GM21381 (cell line): ENCODE measurements at regions not wholly inside any gene's neighbourhood (a gene's known extent, or its start where the extent isn't known, plus 50 kb on each side); places are given as distances from the start of the nearest gene placed in this dataset.
"Not testable (repeated sequence)": the region's sequence is repeated elsewhere in the genome, so short reads cannot be mapped to it uniquely, and the experiment has no call there.

Source experiments
- ATAC-seq: cut with Tn5 transposase; IDR thresholded peaks from one replicate; pipeline ENCODE4 v1.9.1; 2021; ENCODE audit warnings: mild to moderate bottlenecking, moderate library complexity; ENCODE audit not compliant: unreplicated experiment

DNA sequence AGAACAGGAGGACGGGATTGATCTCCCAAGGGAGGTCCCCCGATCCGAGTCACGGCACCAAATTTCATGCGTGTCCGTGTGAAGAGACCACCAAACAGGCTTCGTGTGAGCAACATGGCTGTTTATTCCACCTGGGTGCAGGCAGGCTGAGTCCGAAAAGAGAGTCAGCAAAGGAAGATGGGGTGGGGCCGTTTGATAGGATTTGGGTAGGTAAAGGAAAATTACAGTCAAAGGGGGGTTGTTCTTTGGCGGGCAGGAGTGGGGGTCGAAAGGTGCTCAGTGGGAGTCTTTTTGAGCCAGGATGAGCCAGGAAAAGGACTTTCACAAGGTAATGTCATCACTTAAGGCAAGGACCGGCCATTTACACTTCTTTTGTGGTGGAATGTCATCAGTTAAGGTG, 763.6 kb upstream of the CTNND2 start:
- not testable (repeated sequence) for ATAC-seq

GRCh38 chr5:12665772-12666171, 761.5 kb upstream of the CTNND2 start:
- not testable (repeated sequence) for ATAC-seq

- no peak for ATAC-seq
These were observed 758.5 kb upstream of the CTNND2 start for GRCh38 chr5:12662545-12663314.

- ATAC-seq = no peak
These were observed 757.5 kb upstream of the CTNND2 start for GRCh38 chr5:12661617-12662370.

DNA sequence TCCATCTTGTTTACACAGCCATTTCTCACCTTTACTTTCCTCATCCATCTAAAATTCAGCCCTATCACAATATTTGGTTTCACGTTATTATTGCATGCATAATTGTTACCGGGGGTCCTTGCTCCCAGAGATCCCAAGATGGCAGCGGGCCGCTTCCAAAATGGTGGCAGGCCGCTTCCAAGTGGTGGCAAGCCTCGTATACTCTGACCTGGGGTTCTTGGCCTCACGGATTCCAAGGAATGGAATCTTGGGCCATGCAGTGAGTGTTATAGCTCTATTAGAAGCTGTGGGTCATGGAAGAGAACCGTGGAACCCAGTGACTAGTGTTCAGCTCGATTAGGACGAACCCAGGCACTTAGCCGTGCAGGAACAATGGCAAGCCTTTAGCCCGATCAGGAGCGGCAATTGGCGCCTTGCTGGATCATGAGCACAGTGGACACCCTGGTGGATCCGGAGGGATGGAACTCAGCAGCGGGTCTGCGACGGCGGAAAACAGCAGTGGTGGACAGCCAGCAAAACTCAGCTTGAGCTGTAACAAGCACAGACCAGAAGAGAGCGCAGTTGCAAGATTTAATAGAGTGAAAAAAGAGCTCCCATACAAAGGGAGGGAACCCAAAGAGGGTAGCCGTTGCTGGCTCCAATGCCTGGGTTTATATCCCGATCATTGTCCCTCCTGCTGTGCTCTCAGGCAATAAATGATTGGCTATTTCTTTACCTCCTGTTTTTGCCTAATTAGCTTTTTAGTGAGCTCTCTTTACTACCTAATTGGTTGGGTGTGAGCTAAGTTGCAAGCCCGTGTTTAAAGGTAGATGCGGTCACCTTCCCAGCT, 756.2 kb upstream of the CTNND2 start:
- ATAC-seq = not testable (repeated sequence)

GRCh38 chr5:12659686-12660085, 755.4 kb upstream of the CTNND2 start:
- ATAC-seq = no peak

DNA sequence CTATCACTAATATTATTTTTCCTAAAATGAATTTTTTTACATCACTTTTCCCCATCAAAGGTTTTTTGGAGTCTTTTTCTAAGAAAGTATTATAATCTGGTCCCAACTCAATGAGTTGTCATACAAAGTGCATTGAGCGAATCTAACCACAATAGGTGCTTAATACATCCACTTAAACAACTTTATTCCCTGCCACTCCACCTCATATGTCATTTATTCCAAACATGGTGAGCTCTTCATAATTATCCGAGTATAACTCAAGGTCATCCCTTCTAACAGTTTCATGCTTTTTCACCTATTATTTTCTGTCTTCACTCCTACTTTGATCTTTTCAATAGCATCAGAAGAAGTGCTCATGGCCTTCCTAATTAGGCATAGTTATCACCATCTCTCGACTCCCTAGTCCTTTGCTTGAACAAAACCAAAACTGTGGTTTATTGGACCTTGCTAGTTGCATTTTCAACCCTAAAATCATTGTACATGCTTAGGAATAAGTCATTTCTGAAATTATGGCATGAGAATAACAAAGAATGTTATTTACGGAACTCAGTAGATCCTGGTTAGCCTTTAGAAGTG, 754.7 kb upstream of the CTNND2 start:
- ATAC-seq = no peak

GRCh38 chr5:12657914-12658474, 753.7 kb upstream of the CTNND2 start:
- not testable (repeated sequence) for ATAC-seq

DNA sequence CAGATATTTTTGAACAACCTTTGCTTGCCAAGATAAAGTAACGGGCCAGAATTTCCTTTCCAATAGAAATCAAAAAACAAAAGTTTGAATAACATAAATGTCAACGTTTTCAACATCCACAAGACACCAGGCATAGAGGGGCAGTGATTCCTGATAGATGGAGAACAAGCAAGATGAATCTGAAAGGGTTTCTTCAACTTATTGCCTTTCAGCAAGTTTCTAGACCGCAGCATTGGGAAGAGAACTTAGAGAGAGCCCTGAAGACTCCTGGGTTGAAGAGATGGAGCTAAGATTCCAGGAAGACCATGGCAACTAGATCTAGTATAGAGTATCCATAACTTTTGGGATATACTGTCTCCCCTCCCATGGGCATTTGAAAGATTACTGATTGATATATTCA, 751.4 kb upstream of the CTNND2 start:
- no peak for ATAC-seq

GRCh38 chr5:12652201-12652600, 748.0 kb upstream of the CTNND2 start:
- ATAC-seq = no peak

DNA sequence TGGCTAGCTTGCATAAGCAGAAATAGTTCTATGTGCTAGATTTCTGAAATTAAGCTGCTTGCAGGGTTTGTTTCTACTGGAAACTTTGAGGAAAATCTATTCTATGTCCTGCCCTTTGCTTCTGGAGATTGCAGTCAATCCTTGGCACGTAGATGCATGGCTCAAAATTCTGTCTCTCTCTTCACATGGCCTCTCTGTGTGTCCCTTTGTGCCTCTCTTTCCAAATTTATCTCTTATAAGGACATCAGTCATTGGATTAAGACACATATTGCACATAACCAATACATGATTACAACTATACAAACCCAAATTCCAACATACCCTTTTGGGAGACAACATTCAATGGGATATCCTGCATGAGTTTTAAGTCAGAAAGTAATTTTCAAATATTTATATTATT, 744.3 kb upstream of the CTNND2 start:
- ATAC-seq = no peak

GRCh38 chr5:12647613-12648012, 743.4 kb upstream of the CTNND2 start:
- ATAC-seq = no peak

- no peak for ATAC-seq
These were observed 741.3 kb upstream of the CTNND2 start for GRCh38 chr5:12645582-12645981.

- no peak for ATAC-seq
These were observed 732.0 kb upstream of the CTNND2 start for GRCh38 chr5:12636209-12636608.

GRCh38 chr5:12626556-12626955, 722.3 kb upstream of the CTNND2 start:
- no peak for ATAC-seq

DNA sequence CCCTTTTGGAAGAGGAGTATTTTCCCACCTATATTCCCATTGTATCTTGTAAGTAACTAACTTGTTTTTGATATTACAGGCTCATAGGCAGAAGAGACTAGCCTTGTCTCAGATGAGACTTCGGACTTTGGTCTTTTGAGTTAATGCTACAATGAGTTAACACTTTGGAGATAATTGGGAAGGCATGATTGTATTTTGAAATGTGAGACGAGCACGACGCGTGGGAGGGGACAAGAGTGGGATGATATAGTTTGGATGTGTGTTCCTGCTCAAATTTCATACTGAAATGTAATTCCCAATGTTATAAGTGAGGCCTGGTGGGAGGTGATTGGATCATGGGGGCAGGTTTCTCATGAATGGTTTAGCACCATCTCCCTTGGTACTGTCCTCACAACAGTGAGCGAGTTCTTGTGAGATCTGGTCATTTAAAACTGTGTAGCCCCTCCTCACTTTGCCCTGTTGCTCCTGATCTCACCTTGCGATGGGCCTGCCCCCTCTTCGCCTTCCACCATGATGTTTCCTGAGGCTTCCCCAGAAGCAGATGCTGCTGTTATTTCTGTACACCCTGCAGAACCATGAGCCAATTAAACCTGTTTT, 721.5 kb upstream of the CTNND2 start:
- ATAC-seq = no peak

DNA sequence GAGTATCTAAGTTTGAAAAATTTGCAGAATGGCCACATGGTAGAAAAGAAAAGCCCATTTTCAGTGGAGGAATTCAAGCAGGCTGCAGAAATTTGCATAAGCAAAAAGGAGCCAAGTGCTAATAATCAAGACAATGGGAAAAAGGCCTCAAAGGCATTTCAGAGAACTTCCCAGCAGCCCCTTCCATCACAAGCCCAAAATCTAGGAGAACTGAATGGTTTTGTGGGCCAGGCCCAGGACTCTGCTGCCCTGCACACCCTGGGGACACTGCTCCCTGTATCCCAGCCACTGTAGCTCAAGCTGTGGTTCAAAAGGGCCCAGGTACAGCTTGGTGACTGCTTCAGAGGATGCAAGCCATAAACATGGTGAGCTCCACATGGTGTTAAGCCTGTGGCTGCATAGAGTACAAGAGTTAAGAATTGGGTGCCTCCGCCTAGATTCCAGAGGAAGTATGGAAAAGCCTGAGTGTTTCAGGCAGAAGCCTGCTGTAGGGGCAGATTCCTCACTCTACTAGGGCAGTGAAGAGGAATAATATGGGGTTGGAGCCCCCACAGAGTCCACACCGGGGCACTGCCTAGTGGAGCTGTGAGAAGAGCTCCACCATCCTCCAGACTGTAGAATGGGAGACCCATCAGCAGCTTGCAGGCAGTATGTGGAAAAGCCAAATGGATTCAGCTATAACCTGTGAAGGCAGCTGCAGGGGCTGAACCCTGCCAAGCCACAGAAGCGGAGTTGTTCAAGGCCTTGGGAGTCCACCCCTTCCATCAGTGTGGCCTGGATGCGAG, 720.7 kb upstream of the CTNND2 start:
- no peak for ATAC-seq

GRCh38 chr5:12623408-12623807, 719.2 kb upstream of the CTNND2 start:
- ATAC-seq = no peak

DNA sequence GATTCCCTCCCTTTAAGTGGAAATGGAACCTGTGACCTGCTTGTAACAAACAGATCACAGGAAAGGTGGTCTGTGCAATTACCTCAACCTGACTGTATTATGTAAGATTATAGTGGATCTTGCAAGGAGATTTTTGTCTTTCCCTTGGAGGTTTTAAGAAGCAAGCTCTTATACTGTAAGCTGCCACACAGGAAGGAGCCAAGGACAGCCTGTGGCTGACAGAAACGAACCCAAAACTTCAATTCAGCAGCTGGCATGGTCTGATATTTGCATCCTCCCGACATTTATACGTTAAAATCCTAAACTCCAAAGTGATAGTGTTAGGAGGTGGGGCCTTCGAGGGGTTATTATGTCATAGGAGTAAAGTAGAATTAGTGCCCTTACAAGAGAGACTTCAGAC, 711.8 kb upstream of the CTNND2 start:
- ATAC-seq = no peak
